Activated CD8-positive, alpha-beta T cell treated with anti-CD3 and anti-CD28 coated beads for 36 hours (primary cell): ENCODE measurements at regions not wholly inside any gene's neighbourhood (a gene's known extent, or its start where the extent isn't known, plus 50 kb on each side); places are given as distances from the start of the nearest gene placed in this dataset.

Experiments
- ATAC-seq: fragments of 200-7000 bp; cut with Tn5 transposase; one replicate; pipeline ENCODE4 v1.10.0; 2021; ENCODE audit warnings: mild to moderate bottlenecking, moderate library complexity
- CTCF ChIA-PET: fragments of 350-600 bp; sonication (Branson Sonifier 250); formaldehyde crosslinking; loops from one replicate; lab custom pipeline; 2021; ENCODE audit warnings: antibody characterized with exemption; lab: Charles Lee
- POLR2A ChIA-PET: fragments of 350-600 bp; sonication (Branson Sonifier 250); formaldehyde crosslinking; loops from one replicate; lab custom pipeline; 2021; ENCODE audit warnings: antibody characterized with exemption; lab: Charles Lee
- DNase-seq: peaks from one replicate; pipeline ENCODE4 v3.0.0-alpha.2; 2020
- H3K27ac Mint-ChIP-seq: one replicate; pipeline ENCODE4 v1.8.0; 2021; ENCODE audit warnings: mild to moderate bottlenecking, mixed read lengths
- H3K27me3 Mint-ChIP-seq: one replicate; pipeline ENCODE4 v1.8.0; 2021; ENCODE audit warnings: mixed read lengths
- H3K36me3 Mint-ChIP-seq: one replicate; pipeline ENCODE4 v1.8.0; 2021; ENCODE audit warnings: low read depth, mixed read lengths
- H3K4me1 Mint-ChIP-seq: one replicate; pipeline ENCODE4 v1.8.0; 2021; ENCODE audit warnings: low read depth, mixed read lengths
- H3K4me3 Mint-ChIP-seq: one replicate; pipeline ENCODE4 v1.8.0; 2021; ENCODE audit warnings: mild to moderate bottlenecking, moderate library complexity, mixed read lengths
- H3K9me3 Mint-ChIP-seq: one replicate; pipeline ENCODE4 v1.8.0; 2021; ENCODE audit warnings: mixed read lengths
- CTCF ChIP-seq: fragments of 200-600 bp; IDR thresholded peaks from one replicate; pipeline ENCODE4 v1.8.0; 2022; ENCODE audit warnings: antibody characterized with exemption, mild to moderate bottlenecking
- intact Hi-C: fragments of 100-400 bp; cut with micrococcal nuclease; formaldehyde crosslinking; loops from one replicate; pipeline ENCODE4 v1.10.0; 2022

- TF ChIP-seq CTCF, result no peak
- ChIA-PET CTCF (interaction anchor here (0.6 to 1.5 kb wide), 5 partner anchors 39 to 104 kb away, joined by 3 to 5 read pairs (median 3); partner anchors contain the start of gene MPP7), POLR2A (interaction anchor here (1.0 to 1.2 kb wide), 3 partner anchors 14 to 23 kb away, joined by 3 to 6 read pairs (median 3); no protein-coding TSS in a partner anchor)
- Mint-ChIP-seq H3K27ac (no peak overlapping the region), H3K27me3 (no peaks in the 10 kb centered on the region), H3K4me3 (no peak overlapping the region), H3K36me3 (no peaks in the 10 kb centered on the region), H3K4me1 (no peaks in the 10 kb centered on the region), H3K9me3 (no peaks in the 10 kb centered on the region)
- DNase-seq (no peak), ATAC-seq (no peak)
- intact Hi-C loops, result no loop called here
Observed at GRCh38 chr10:28354511-28354910, 51.6 kb upstream of the MPP7 start.

- CTCF ChIA-PET, result interaction anchor here (1.1 to 1.6 kb wide), 3 partner anchors 21 to 104 kb away, joined by 3 to 4 read pairs (median 3); partner anchors contain the start of gene MPP7
- ATAC-seq (no peak), DNase-seq (no peak)
- TF ChIP-seq CTCF, result no peak
- H3K4me1 Mint-ChIP-seq, result no peaks in the 10 kb centered on the region
- intact Hi-C loops, result no loop called here
- no peaks in the 10 kb centered on the region for H3K27me3 Mint-ChIP-seq
- H3K9me3 Mint-ChIP-seq, result no peaks in the 10 kb centered on the region
- no peak overlapping the region for H3K27ac Mint-ChIP-seq
- H3K36me3 Mint-ChIP-seq, result no peaks in the 10 kb centered on the region
- POLR2A ChIA-PET, result no interaction called here
- no peak overlapping the region for H3K4me3 Mint-ChIP-seq
Observed at GRCh38 chr10:28355376-28355775, 52.5 kb upstream of the MPP7 start.

- H3K9me3 Mint-ChIP-seq, result no peaks in the 10 kb centered on the region
- ATAC-seq (no peak), DNase-seq (no peak)
- H3K27me3 Mint-ChIP-seq, result no peaks in the 10 kb centered on the region
- H3K36me3 Mint-ChIP-seq, result no peaks in the 10 kb centered on the region
- POLR2A ChIA-PET, result interaction anchor here (0.6 kb wide), 1 partner anchor 312 kb away, joined by 3 read pairs; no protein-coding TSS in a partner anchor
- intact Hi-C loops, result no loop called here
- CTCF ChIA-PET, result interaction anchor here (1.0 to 1.1 kb wide), 2 partner anchors 15 to 21 kb away, joined by 3 read pairs; no protein-coding TSS in a partner anchor
- no peaks in the 10 kb centered on the region for H3K4me1 Mint-ChIP-seq
- no peak overlapping the region for H3K27ac Mint-ChIP-seq
- no peak for TF ChIP-seq CTCF
- no peak overlapping the region for H3K4me3 Mint-ChIP-seq
Observed at GRCh38 chr10:28359334-28359733, 56.5 kb upstream of the MPP7 start.

DNA sequence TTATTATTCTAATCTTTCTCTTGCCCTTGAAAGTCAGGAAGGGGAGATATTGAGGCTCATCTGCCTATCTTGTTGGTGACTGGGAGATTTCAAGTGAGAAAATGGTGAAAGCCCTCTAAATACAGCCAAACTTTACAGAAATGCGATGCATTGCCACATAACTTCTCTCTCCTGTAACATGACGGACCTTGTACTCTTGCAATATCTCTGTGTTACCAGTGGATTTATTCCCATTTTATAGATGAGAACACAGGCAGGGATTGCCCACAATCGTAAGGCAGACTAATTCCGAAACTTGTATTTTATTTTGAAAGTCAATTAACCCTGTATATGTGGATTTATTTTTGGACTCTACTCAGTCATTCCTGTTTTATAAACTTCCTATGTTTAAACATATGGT is 57.3 kb upstream of the MPP7 start:
- CTCF ChIA-PET, result no interaction called here
- intact Hi-C loops, result no loop called here
- no peak for DNase-seq
- no peak for ATAC-seq
- no peak for TF ChIP-seq CTCF
- no peaks in the 10 kb centered on the region for H3K36me3 Mint-ChIP-seq
- no peak overlapping the region for H3K4me3 Mint-ChIP-seq
- POLR2A ChIA-PET, result no interaction called here
- H3K27me3 Mint-ChIP-seq, result no peaks in the 10 kb centered on the region
- no peaks in the 10 kb centered on the region for H3K9me3 Mint-ChIP-seq
- no peak overlapping the region for H3K27ac Mint-ChIP-seq
- peaks cover under 1% of the 10 kb centered on the region for H3K4me1 Mint-ChIP-seq

DNA sequence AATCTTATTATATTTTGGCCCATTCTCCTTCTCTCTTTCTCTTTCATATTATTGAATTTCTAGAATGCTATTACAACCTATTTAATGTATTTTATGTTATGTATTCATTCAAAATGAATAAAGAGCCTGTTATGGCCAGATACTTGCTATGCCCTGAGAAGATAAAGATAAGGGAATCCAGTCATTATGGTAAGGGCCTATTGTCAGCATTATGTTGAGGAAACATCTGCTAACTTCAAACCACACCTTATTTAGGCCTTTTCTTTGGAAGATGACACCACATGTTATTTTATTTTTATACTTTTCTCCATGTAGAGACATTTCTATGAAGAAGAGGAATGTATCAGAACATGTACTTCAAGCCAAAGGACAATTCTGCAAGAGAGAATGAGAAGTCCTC is 60.5 kb upstream of the MPP7 start:
- TF ChIP-seq CTCF, result no peak
- ATAC-seq, result no peak
- intact Hi-C loops, result no loop called here
- peaks cover 3% of the 10 kb centered on the region for H3K36me3 Mint-ChIP-seq
- CTCF ChIA-PET, result interaction anchor here (1.1 kb wide), 1 partner anchor 18 kb away, joined by 4 read pairs; no protein-coding TSS in a partner anchor
- H3K4me3 Mint-ChIP-seq, result no peak overlapping the region
- no peaks in the 10 kb centered on the region for H3K9me3 Mint-ChIP-seq
- H3K4me1 Mint-ChIP-seq, result peaks cover 28% of the 10 kb centered on the region
- H3K27ac Mint-ChIP-seq, result no peak overlapping the region
- POLR2A ChIA-PET, result no interaction called here
- H3K27me3 Mint-ChIP-seq, result no peaks in the 10 kb centered on the region
- no peak for DNase-seq
